OCI-LY3 (cell line): ENCODE measurements at regions not wholly inside any gene's neighbourhood (a gene's known extent, or its start where the extent isn't known, plus 50 kb on each side); places are given as distances from the start of the nearest gene placed in this dataset.

Source experiments
- EZH2phosphoT487 ChIP-seq: fragments of 200-600 bp; shearing (Covaris generic); IDR thresholded peaks from 2 replicates; pipeline ENCODE4 v1.6.1; 2018; ENCODE audit warnings: antibody characterized with exemption, mixed run types, low read depth
- TF ChIP-seq, protein P1 (sequence below): fragments of 200-600, 300-600 bp; sonication (generic); IDR thresholded peaks from 2 replicates; pipeline ENCODE4 v1.5.1; 2014; ENCODE audit warnings: antibody characterized with exemption, low read length, low read depth

DNA sequence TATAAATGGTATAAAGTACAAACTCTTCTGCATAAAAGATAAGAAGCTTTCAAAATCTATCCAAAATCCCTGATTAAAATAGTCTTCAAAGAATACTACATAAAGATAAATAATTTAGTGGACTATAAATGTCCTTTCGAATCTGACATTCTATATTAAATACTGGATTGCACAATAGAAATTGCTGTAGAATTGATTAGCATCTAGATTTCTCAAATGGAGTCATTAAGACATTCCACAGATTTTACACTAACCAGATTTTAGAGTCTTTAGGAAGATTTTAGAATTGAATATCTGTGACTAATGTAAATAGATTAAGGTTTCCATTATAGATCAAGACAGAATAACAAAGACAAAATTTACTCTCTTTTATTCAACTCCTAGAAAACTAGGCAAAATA lies 663.9 kb downstream of the STPG2 start:
- TF ChIP-seq, protein P1, sequence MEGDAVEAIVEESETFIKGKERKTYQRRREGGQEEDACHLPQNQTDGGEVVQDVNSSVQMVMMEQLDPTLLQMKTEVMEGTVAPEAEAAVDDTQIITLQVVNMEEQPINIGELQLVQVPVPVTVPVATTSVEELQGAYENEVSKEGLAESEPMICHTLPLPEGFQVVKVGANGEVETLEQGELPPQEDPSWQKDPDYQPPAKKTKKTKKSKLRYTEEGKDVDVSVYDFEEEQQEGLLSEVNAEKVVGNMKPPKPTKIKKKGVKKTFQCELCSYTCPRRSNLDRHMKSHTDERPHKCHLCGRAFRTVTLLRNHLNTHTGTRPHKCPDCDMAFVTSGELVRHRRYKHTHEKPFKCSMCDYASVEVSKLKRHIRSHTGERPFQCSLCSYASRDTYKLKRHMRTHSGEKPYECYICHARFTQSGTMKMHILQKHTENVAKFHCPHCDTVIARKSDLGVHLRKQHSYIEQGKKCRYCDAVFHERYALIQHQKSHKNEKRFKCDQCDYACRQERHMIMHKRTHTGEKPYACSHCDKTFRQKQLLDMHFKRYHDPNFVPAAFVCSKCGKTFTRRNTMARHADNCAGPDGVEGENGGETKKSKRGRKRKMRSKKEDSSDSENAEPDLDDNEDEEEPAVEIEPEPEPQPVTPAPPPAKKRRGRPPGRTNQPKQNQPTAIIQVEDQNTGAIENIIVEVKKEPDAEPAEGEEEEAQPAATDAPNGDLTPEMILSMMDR, result no peak
- TF ChIP-seq EZH2phosphoT487, result no peak
